ENCODE measurements at regions not wholly inside any gene's neighbourhood (a gene's known extent, or its start where the extent isn't known, plus 50 kb on each side); places are given as distances from the start of the nearest gene placed in this dataset.

GRCh38 chr2:65504201-65504600 is 71.8 kb upstream of the SPRED2 start:
- ChIA-PET CTCF (interaction anchor here (0.6 kb wide), 1 partner anchor 49 kb away, joined by 3 read pairs; no protein-coding TSS in a partner anchor), POLR2A (ENCODE audit: unreplicated experiment) (no interaction called here)
- H4K5ac ChIP-seq (ENCODE audit: low read depth, low read length), result no peak overlapping the region
- H4K8ac ChIP-seq (ENCODE audit: low read depth in 2 of 2, low read length in 2 of 2), result no peak overlapping the region
- no peak overlapping the region for H3K14ac ChIP-seq (replicated peaks; ENCODE audit: low read depth, low read length)
- no CpG with 5 or more reads among the region's 6 CpGs for WGBS, 2 experiments (ENCODE audit: extremely low coverage in 2 of 2, insufficient read length in 1 of 2)
- no peak overlapping the region for H2BK20ac ChIP-seq (ENCODE audit: low read depth, low read length)
- in situ Hi-C loops (cut with MboI; ENCODE audit: low sequenced_read_pairs), result no loop called here
- no peak overlapping the region for H3K27ac ChIP-seq (ENCODE audit: insufficient read depth, low read length)
- H4K91ac ChIP-seq (ENCODE audit: insufficient read depth, low read depth, low read length), result no peak overlapping the region
- H3K27me3 ChIP-seq (ENCODE audit: control insufficient read depth, insufficient read depth, low read length), result peaks cover 27% of the 10 kb centered on the region
- H2AFZ ChIP-seq (replicated peaks; ENCODE audit: low read length, poor library complexity), result no peak overlapping the region
- H3K9me3 ChIP-seq (ENCODE audit: control insufficient read depth, insufficient read depth, low read length), result no peaks in the 10 kb centered on the region
- H2BK5ac ChIP-seq (ENCODE audit: low read depth, low read length, poor library complexity, severe bottlenecking), result no peak overlapping the region
- no peak overlapping the region for H3K4me2 ChIP-seq (ENCODE audit: low read depth, low read length)
- H2BK15ac ChIP-seq (ENCODE audit: low read depth, low read length), result no peak overlapping the region
- no peak overlapping the region for H2AK9ac ChIP-seq (replicated peaks; ENCODE audit: low read depth, low read length, poor library complexity)
- H3K36me3 ChIP-seq (ENCODE audit: control insufficient read depth, insufficient read depth, low read length), result no peaks in the 10 kb centered on the region
- no peak for DNase-seq
- no peak overlapping the region for H3K23ac ChIP-seq (ENCODE audit: low read depth, low read length)
- H3K4ac ChIP-seq (ENCODE audit: low read depth, low read length), result no peak overlapping the region
- TF ChIP-seq RFX5 (IDR thresholded peaks at IDR 0.05; ENCODE audit: low read depth, low read length), result no peak
- no peak for TF ChIP-seq SMC3 (IDR thresholded peaks at IDR 0.05; ENCODE audit: low read depth, low read length)
- no peak for TF ChIP-seq MXI1 (IDR thresholded peaks at IDR 0.05; ENCODE audit: borderline replicate concordance, low read depth, low read length)
- TF ChIP-seq, protein P1, sequence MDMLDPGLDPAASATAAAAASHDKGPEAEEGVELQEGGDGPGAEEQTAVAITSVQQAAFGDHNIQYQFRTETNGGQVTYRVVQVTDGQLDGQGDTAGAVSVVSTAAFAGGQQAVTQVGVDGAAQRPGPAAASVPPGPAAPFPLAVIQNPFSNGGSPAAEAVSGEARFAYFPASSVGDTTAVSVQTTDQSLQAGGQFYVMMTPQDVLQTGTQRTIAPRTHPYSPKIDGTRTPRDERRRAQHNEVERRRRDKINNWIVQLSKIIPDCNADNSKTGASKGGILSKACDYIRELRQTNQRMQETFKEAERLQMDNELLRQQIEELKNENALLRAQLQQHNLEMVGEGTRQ (IDR thresholded peaks at IDR 0.05; ENCODE audit: low read depth, low read length), result no peak
- no peak for TF ChIP-seq FOS (IDR thresholded peaks at IDR 0.05; ENCODE audit: low read depth, low read length)
- no peak for TF ChIP-seq MAZ (IDR thresholded peaks at IDR 0.05; ENCODE audit: borderline replicate concordance, low read depth, low read length)
- no peak for TF ChIP-seq RAD21 (IDR thresholded peaks at IDR 0.05; ENCODE audit: low read length)
- no peak for TF ChIP-seq POLR2A (IDR thresholded peaks at IDR 0.05; ENCODE audit: low read depth, low read length)
- no peak overlapping the region for H3K4me3 ChIP-seq (ENCODE audit: insufficient read depth, low read depth, low read length)
- H3K9ac ChIP-seq (ENCODE audit: low read depth, low read length), result no peak overlapping the region
- H4K20me1 ChIP-seq (ENCODE audit: insufficient read depth, low read length), result no peaks in the 10 kb centered on the region
- no peak overlapping the region for H3K18ac ChIP-seq (ENCODE audit: low read depth, low read length)
- H3K79me1 ChIP-seq (ENCODE audit: low read depth in 1 of 2, low read length in 2 of 2), result no peaks in the 10 kb centered on the region
- dilution Hi-C loops (cut with HindIII; ENCODE audit: low sequenced_read_pairs, unreplicated experiment), result no loop called here
- H2AK5ac ChIP-seq (ENCODE audit: low read depth, low read length), result no peak overlapping the region
- BruUV-seq (replicated peaks), result no TSS peak
- no peaks in the 10 kb centered on the region for H3K4me1 ChIP-seq (ENCODE audit: control insufficient read depth, insufficient read depth, low read length)
- H2BK120ac ChIP-seq (ENCODE audit: low read depth, low read length), result no peak overlapping the region
- no peak overlapping the region for H3K56ac ChIP-seq (ENCODE audit: extremely low read depth, insufficient read depth, low read length)
- no peak for ATAC-seq (ENCODE audit: low read depth)
- intact Hi-C loops (cut with micrococcal nuclease), result no loop called here
- no peaks in the 10 kb centered on the region for H3K9me1 ChIP-seq (ENCODE audit: insufficient read depth, low read length)

Measured in IMR-90 (cell line).